ENCODE measurements at regions not wholly inside any gene's neighbourhood (a gene's known extent, or its start where the extent isn't known, plus 50 kb on each side); places are given as distances from the start of the nearest gene placed in this dataset.

- TF ChIP-seq POLR2AphosphoS5 (IDR thresholded peaks at IDR 0.05), result no peak
- TF ChIP-seq, protein P1, sequence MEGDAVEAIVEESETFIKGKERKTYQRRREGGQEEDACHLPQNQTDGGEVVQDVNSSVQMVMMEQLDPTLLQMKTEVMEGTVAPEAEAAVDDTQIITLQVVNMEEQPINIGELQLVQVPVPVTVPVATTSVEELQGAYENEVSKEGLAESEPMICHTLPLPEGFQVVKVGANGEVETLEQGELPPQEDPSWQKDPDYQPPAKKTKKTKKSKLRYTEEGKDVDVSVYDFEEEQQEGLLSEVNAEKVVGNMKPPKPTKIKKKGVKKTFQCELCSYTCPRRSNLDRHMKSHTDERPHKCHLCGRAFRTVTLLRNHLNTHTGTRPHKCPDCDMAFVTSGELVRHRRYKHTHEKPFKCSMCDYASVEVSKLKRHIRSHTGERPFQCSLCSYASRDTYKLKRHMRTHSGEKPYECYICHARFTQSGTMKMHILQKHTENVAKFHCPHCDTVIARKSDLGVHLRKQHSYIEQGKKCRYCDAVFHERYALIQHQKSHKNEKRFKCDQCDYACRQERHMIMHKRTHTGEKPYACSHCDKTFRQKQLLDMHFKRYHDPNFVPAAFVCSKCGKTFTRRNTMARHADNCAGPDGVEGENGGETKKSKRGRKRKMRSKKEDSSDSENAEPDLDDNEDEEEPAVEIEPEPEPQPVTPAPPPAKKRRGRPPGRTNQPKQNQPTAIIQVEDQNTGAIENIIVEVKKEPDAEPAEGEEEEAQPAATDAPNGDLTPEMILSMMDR (IDR thresholded peaks at IDR 0.05), result no peak
Observed at GRCh38 chr7:25500393-25500921, 272.2 kb upstream of the NPVF start.

Measured in sigmoid colon (tissue), 4 donors.